ENCODE measurements at regions not wholly inside any gene's neighbourhood (a gene's known extent, or its start where the extent isn't known, plus 50 kb on each side); places are given as distances from the start of the nearest gene placed in this dataset.

GRCh38 chr17:70527364-70527888 lies 358.1 kb downstream of the KCNJ2 start:
- peak; percentile 88 for TF ChIP-seq SPI1 (IDR thresholded peaks at IDR 0.05; ENCODE audit: borderline replicate concordance, low read depth)
- TF ChIP-seq CTCF (IDR thresholded peaks at IDR 0.05; ENCODE audit: insufficient read depth, low read length), result no peak
- TF ChIP-seq GABPA (IDR thresholded peaks at IDR 0.05; ENCODE audit: low read depth), result no peak
- TF ChIP-seq POLR2AphosphoS5 (IDR thresholded peaks at IDR 0.05; ENCODE audit: low read depth), result peak; percentile 22; the same call in 1 of the 2 replicates
- no peak for TF ChIP-seq REST (IDR thresholded peaks at IDR 0.05; ENCODE audit: insufficient replicate concordance, low read depth)
- DNase-seq (ENCODE audit: low read depth in 1 of 2, low spot score in 1 of 2), result peak; percentile 68 to 84
- Histone ChIP-seq H3K27ac (replicated peaks) (peak overlapping the region; percentile 31), H3K27me3 (ENCODE audit: insufficient read depth, poor library complexity, severe bottlenecking) (no peaks in the 10 kb centered on the region), H3K4me3 (replicated peaks; ENCODE audit: insufficient read depth, low read length) (no peak overlapping the region)

GRCh38 chr17:70533427-70533826 lies 364.1 kb downstream of the KCNJ2 start:
- TF ChIP-seq GABPA (IDR thresholded peaks at IDR 0.05; ENCODE audit: low read depth), result no peak
- no peak for TF ChIP-seq CTCF (IDR thresholded peaks at IDR 0.05; ENCODE audit: insufficient read depth, low read length)
- TF ChIP-seq POLR2AphosphoS5 (IDR thresholded peaks at IDR 0.05; ENCODE audit: low read depth), result no peak
- TF ChIP-seq REST (IDR thresholded peaks at IDR 0.05; ENCODE audit: insufficient replicate concordance, low read depth), result no peak
- TF ChIP-seq SPI1 (IDR thresholded peaks at IDR 0.05; ENCODE audit: borderline replicate concordance, low read depth), result no peak
- DNase-seq (ENCODE audit: low read depth in 1 of 2, low spot score in 1 of 2), result no peak
- no peak overlapping the region for H3K27ac ChIP-seq (replicated peaks)
- no peak overlapping the region for H3K4me3 ChIP-seq (replicated peaks; ENCODE audit: insufficient read depth, low read length)
- no peaks in the 10 kb centered on the region for H3K27me3 ChIP-seq (ENCODE audit: insufficient read depth, poor library complexity, severe bottlenecking)

- Histone ChIP-seq H3K27ac (replicated peaks) (no peak overlapping the region), H3K4me3 (replicated peaks; ENCODE audit: insufficient read depth, low read length) (no peak overlapping the region), H3K27me3 (ENCODE audit: insufficient read depth, poor library complexity, severe bottlenecking) (no peaks in the 10 kb centered on the region)
- no peak for DNase-seq (ENCODE audit: low read depth in 1 of 2, low spot score in 1 of 2)
- no peak for TF ChIP-seq REST (IDR thresholded peaks at IDR 0.05; ENCODE audit: insufficient replicate concordance, low read depth)
- no peak for TF ChIP-seq GABPA (IDR thresholded peaks at IDR 0.05; ENCODE audit: low read depth)
- no peak for TF ChIP-seq SPI1 (IDR thresholded peaks at IDR 0.05; ENCODE audit: borderline replicate concordance, low read depth)
- no peak for TF ChIP-seq POLR2AphosphoS5 (IDR thresholded peaks at IDR 0.05; ENCODE audit: low read depth)
Observed at GRCh38 chr17:70535986-70536385, 366.7 kb downstream of the KCNJ2 start.

All from HL-60 (cell line).